B cell (primary cell): ENCODE measurements at regions not wholly inside any gene's neighbourhood (a gene's known extent, or its start where the extent isn't known, plus 50 kb on each side); places are given as distances from the start of the nearest gene placed in this dataset.

Experiments used
- CTCF ChIP-seq: fragments of 200-600 bp; IDR thresholded peaks from one replicate; pipeline ENCODE4 v1.8.0; 2022; ENCODE audit warnings: antibody characterized with exemption, mild to moderate bottlenecking
- EZH2 ChIP-seq: IDR thresholded peaks from 2 replicates; pipeline ENCODE4 v1.6.1; 2012; ENCODE audit warnings: borderline replicate concordance, low read depth, mild to moderate bottlenecking, moderate library complexity, low read length; ENCODE audit not compliant: insufficient read depth, poor library complexity, severe bottlenecking

GRCh38 chr1:181335631-181336030 is 147.7 kb upstream of the CACNA1E start:
- TF ChIP-seq CTCF (no peak), EZH2 (no peak)
